K562 (cell line): ENCODE measurements at regions not wholly inside any gene's neighbourhood (a gene's known extent, or its start where the extent isn't known, plus 50 kb on each side); places are given as distances from the start of the nearest gene placed in this dataset.

Experiments used
- ATAC-seq: fragments of 200-7000 bp; cut with Tn5 transposase; 3 replicates; pipeline ENCODE4 v1.9.1; 2020; ENCODE audit warnings: moderate library complexity
- BruUV-seq: library from RNA; stranded (reverse); fragments of 400-500 nt; replicated peaks from 2 replicates; lab custom pipeline; 2021; lab: Mats Ljungman, UMichigan
- CTCF ChIA-PET: fragments of 300-600 bp; formaldehyde crosslinking; extraction: SDS; loops from one replicate; lab custom pipeline; 2021; ENCODE audit warnings: low intra/inter-chr PET ratio; lab: Yijun Ruan, JAX
- POLR2A ChIA-PET: fragments of 300-600, 350-650 bp; sonication (Branson Sonifier 250); formaldehyde crosslinking; extraction: SDS; loops from one replicate; lab custom pipeline; 2021; ENCODE audit warnings: antibody characterized with exemption, inconsistent platforms; lab: Yijun Ruan, JAX
- DNase-seq, 4 experiments: peaks; one replicate each; pipeline versions ENCODE4 v3.0.0 to v3.0.0-alpha.2; 2011 to 2018; ENCODE audit warnings: low spot score in 3 of 4, mixed read lengths in 3 of 4; ENCODE audit errors: extremely low read depth in 1 of 4
- FAIRE-seq: peaks from 2 replicates; lab custom pipeline; 2011; peaks lifted over from hg19 to GRCh38; lab: Jason Lieb, UNC
- H2AFZ ChIP-seq: 2 replicates; pipeline ENCODE4 v1.6.0; 2011; ENCODE audit warnings: low read depth, low read length, control low read depth, inconsistent platforms
- H3K27ac ChIP-seq: fragments of 200-600 bp; 3 replicates; pipeline ENCODE4 v1.8.0; 2011; ENCODE audit warnings: low read depth, mild to moderate bottlenecking, control low read depth, inconsistent platforms, low read length, moderate library complexity, mixed read lengths; ENCODE audit errors: extremely low read depth
- H3K27me3 ChIP-seq, 2 experiments: fragments of 300-600 bp in 1 of 2; 2 replicates in 1 of 2; 3 replicates in 1 of 2; pipeline versions ENCODE4 v1.6.0 to v1.8.0; 2011; ENCODE audit warnings: inconsistent platforms in 2 of 2, low read length in 2 of 2, mild to moderate bottlenecking in 1 of 2, mixed read lengths in 1 of 2, moderate library complexity in 1 of 2; ENCODE audit not compliant: control insufficient read depth in 2 of 2, insufficient read depth in 2 of 2
- H3K36me3 ChIP-seq: fragments of 300-600 bp; 3 replicates; pipeline ENCODE4 v1.8.0; 2011; ENCODE audit warnings: mild to moderate bottlenecking, low read length, inconsistent platforms; ENCODE audit not compliant: control insufficient read depth, insufficient read depth
- H3K4me1 ChIP-seq, 2 experiments: fragments of 200-600 bp in 1 of 2; replicated peaks in 1 of 2; 2 replicates in 1 of 2; 3 replicates in 1 of 2; pipeline versions ENCODE4 v1.5.1 to v1.8.0; 2011; ENCODE audit warnings: inconsistent platforms in 2 of 2, low read length in 2 of 2, mild to moderate bottlenecking in 1 of 2, mixed read lengths in 1 of 2, moderate library complexity in 1 of 2; ENCODE audit not compliant: control insufficient read depth in 2 of 2, insufficient read depth in 2 of 2
- H3K4me2 ChIP-seq: 2 replicates; pipeline ENCODE4 v1.6.1; 2011; ENCODE audit warnings: low read length, control low read depth, inconsistent platforms, mixed read lengths; ENCODE audit not compliant: insufficient read depth
- H3K4me3 ChIP-seq: fragments of 200-600 bp; sonication (generic), shearing (Covaris generic); 2 replicates; pipeline ENCODE4 v1.5.1; 2016; ENCODE audit warnings: control low read depth, inconsistent platforms
- H3K79me2 ChIP-seq: fragments of 200-600 bp; 3 replicates; pipeline ENCODE4 v1.8.0; 2011; ENCODE audit warnings: low read length, inconsistent platforms; ENCODE audit not compliant: control insufficient read depth, insufficient read depth
- H3K9ac ChIP-seq, 2 experiments: 2 replicates each; pipeline versions ENCODE4 v1.6.0 to v1.6.1; 2011; ENCODE audit warnings: low read depth in 2 of 2, low read length in 2 of 2, control low read depth in 1 of 2, inconsistent platforms in 1 of 2, mild to moderate bottlenecking in 1 of 2, mixed read lengths in 1 of 2; ENCODE audit not compliant: insufficient read depth in 1 of 2
- H3K9me1 ChIP-seq: one replicate; pipeline ENCODE4 v1.6.0; 2011; ENCODE audit warnings: inconsistent platforms, mild to moderate bottlenecking, low read length, moderate library complexity; ENCODE audit not compliant: control insufficient read depth, insufficient read depth
- H3K9me3 ChIP-seq: replicated peaks from 2 replicates; pipeline ENCODE4 v1.5.1; 2011; ENCODE audit warnings: low read depth, low read length, inconsistent platforms; ENCODE audit not compliant: control insufficient read depth, insufficient read depth
- H4K20me1 ChIP-seq: replicated peaks from 2 replicates; pipeline ENCODE4 v1.6.1; 2011; ENCODE audit warnings: low read length, inconsistent platforms, mixed read lengths; ENCODE audit not compliant: control insufficient read depth, insufficient read depth
- CBFB ChIP-seq: sonication (generic); formaldehyde crosslinking; IDR thresholded peaks from 2 replicates; pipeline ENCODE4 v1.4.0; 2020; ENCODE audit warnings: mild to moderate bottlenecking, missing genetic modification reagents
- CREB1 ChIP-seq, 2 experiments: sonication (generic) in 1 of 2; formaldehyde crosslinking in 1 of 2; IDR thresholded peaks; 2 replicates each; pipeline versions ENCODE4 v1.6.1 to v1.8.0; 2012 to 2022; ENCODE audit warnings: inconsistent platforms in 1 of 2, mild to moderate bottlenecking in 1 of 2, missing genetic modification reagents in 1 of 2, moderate library complexity in 1 of 2
- ELF1 ChIP-seq: fragments of 200-800 bp; sonication (Bioruptor generic); IDR thresholded peaks from 2 replicates; pipeline ENCODE4 v1.6.1; 2016; ENCODE audit warnings: missing genetic modification characterization, missing compliant biosample characterization
- HMG20A ChIP-seq: fragments of 450-650 bp; formaldehyde crosslinking; conservative IDR thresholded peaks from 2 replicates; pipeline ENCODE4 v1.4.0; 2020; ENCODE audit warnings: mild to moderate bottlenecking, mixed read lengths
- HOMEZ ChIP-seq: fragments of 250-450 bp; sonication (Bioruptor Pico); IDR thresholded peaks from 2 replicates; pipeline ENCODE4 v1.4.0; 2020; ENCODE audit warnings: mild to moderate bottlenecking, moderate library complexity
- NEUROD1 ChIP-seq: fragments of 150-350 bp; IDR thresholded peaks from 2 replicates; pipeline ENCODE4 v1.6.1; 2014; ENCODE audit warnings: borderline replicate concordance, low read length, low read depth; ENCODE audit not compliant: partially characterized antibody
- SMARCB1 ChIP-seq: IDR thresholded peaks from 2 replicates; pipeline ENCODE4 v1.6.1; 2011; ENCODE audit warnings: improper control_type of control experiment, low read depth; ENCODE audit not compliant: insufficient read length
- STAT5B ChIP-seq: fragments of 250-450 bp; sonication (Bioruptor Pico); IDR thresholded peaks from 2 replicates; pipeline ENCODE4 v1.8.0; 2021; ENCODE audit warnings: mild to moderate bottlenecking, inconsistent platforms
- TAL1 ChIP-seq: fragments of 450-650 bp; IDR thresholded peaks from 2 replicates; pipeline ENCODE4 v1.6.1; 2016; ENCODE audit warnings: mild to moderate bottlenecking
- TEAD2 ChIP-seq: fragments of 450-650 bp; IDR thresholded peaks from 2 replicates; pipeline ENCODE4 v1.6.1; 2016; ENCODE audit warnings: missing genetic modification characterization, control low read depth, missing compliant biosample characterization
- ZBED1 ChIP-seq: IDR thresholded peaks from 2 replicates; pipeline ENCODE4 v1.6.1; 2014
- ZFP1 ChIP-seq: fragments of 450-650 bp; formaldehyde crosslinking; IDR thresholded peaks from 2 replicates; pipeline ENCODE4 v1.4.0; 2020; ENCODE audit warnings: mild to moderate bottlenecking, mixed read lengths
- whole genome bisulfite sequencing: fragments of 100-300 bp; shearing (Covaris generic); methylation state at CpG from one replicate; pipeline ENCODE4 v1.1.6; 2016; ENCODE audit warnings: low coverage, mixed read lengths; ENCODE audit not compliant: insufficient coverage; ENCODE audit errors: missing lambda C conversion rate; 5-methylcytosine and 5-hydroxymethylcytosine counted together
- in situ Hi-C: fragments of 300-500 bp; cut with MboI; formaldehyde crosslinking; loops from 4 replicates; pipeline ENCODE4 v1.15.0; 2018; ENCODE audit warnings: inconsistent platforms, mixed read lengths
- intact Hi-C: fragments of 100-400 bp; cut with micrococcal nuclease; formaldehyde crosslinking; loops from 2 replicates; pipeline ENCODE4 v1.14.2; 2022
- TF ChIP-seq, protein P1 (sequence below): fragments of 250-450 bp; sonication (Bioruptor Pico); IDR thresholded peaks from 2 replicates; pipeline ENCODE4 v1.8.0; 2021; ENCODE audit warnings: moderate library complexity, mild to moderate bottlenecking, inconsistent platforms
- TF ChIP-seq, protein P2 (sequence below): fragments of 200-800 bp; sonication (Bioruptor generic); IDR thresholded peaks from 2 replicates; pipeline ENCODE4 v1.6.1; 2017; ENCODE audit warnings: missing genetic modification characterization, missing compliant biosample characterization

- Histone ChIP-seq H2AFZ (no peak overlapping the region), H3K9ac (no peak overlapping the region), H3K4me3 (no peak overlapping the region), H4K20me1 (no peaks in the 10 kb centered on the region), H3K36me3 (no peaks in the 10 kb centered on the region; the same call in 2 of the 3 replicates), H3K27ac (no peak overlapping the region), H3K9me1 (no peaks in the 10 kb centered on the region), H3K9me3 (no peaks in the 10 kb centered on the region), H3K27me3 (no peaks in the 10 kb centered on the region), H3K4me1 (peaks cover 3 to 19% of the 10 kb centered on the region in 2 experiments; a peak in 4 of 5 replicates), H3K4me2 (no peak overlapping the region), H3K79me2 (no peaks in the 10 kb centered on the region)
- no TSS peak for BruUV-seq
- in situ Hi-C loops (no loop called here), intact Hi-C loops (no loop called here)
- FAIRE-seq (no peak), ATAC-seq (no peak), DNase-seq (no peak)
- CTCF ChIA-PET: no interaction called here
- 95% methylated on average over 2 of the region's 2 CpGs for WGBS
- POLR2A ChIA-PET: no interaction called here
- no peak for TF ChIP-seq HMG20A (CRISPR knock-in tag)
- no peak for TF ChIP-seq CBFB (CRISPR knock-in tag)
- no peak for TF ChIP-seq ZFP1 (CRISPR knock-in tag)
- TF ChIP-seq CREB1 (IDR thresholded peaks at IDR 0.05): no peak
- TF ChIP-seq CREB1 (CRISPR knock-in tag; IDR thresholded peaks at IDR 0.05): no peak
- no peak for TF ChIP-seq TEAD2 (tag)
- TF ChIP-seq NEUROD1: no peak
- TF ChIP-seq ZBED1: no peak
- TF ChIP-seq ELF1 (tag): no peak
- TF ChIP-seq STAT5B (CRISPR knock-in tag): no peak
- no peak for TF ChIP-seq HOMEZ (CRISPR knock-in tag)
- TF ChIP-seq, protein P1, sequence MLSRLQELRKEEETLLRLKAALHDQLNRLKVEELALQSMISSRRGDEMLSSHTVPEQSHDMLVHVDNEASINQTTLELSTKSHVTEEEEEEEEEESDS (CRISPR knock-in tag): no peak
- no peak for TF ChIP-seq SMARCB1
- no peak for TF ChIP-seq TAL1
- TF ChIP-seq, protein P2, sequence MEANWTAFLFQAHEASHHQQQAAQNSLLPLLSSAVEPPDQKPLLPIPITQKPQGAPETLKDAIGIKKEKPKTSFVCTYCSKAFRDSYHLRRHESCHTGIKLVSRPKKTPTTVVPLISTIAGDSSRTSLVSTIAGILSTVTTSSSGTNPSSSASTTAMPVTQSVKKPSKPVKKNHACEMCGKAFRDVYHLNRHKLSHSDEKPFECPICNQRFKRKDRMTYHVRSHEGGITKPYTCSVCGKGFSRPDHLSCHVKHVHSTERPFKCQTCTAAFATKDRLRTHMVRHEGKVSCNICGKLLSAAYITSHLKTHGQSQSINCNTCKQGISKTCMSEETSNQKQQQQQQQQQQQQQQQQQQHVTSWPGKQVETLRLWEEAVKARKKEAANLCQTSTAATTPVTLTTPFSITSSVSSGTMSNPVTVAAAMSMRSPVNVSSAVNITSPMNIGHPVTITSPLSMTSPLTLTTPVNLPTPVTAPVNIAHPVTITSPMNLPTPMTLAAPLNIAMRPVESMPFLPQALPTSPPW (CRISPR knock-in tag): no peak
These were observed 76.2 kb upstream of the STXBP5 start for GRCh38 chr6:147128056-147128455.
